Esophagus muscularis mucosa (tissue), 4 donors: ENCODE measurements at regions not wholly inside any gene's neighbourhood (a gene's known extent, or its start where the extent isn't known, plus 50 kb on each side); places are given as distances from the start of the nearest gene placed in this dataset.

ENCODE experiments used
- CTCF ChIP-seq, 3 experiments: fragments of 200-600 bp in 2 of 3; fragments of 450-650 bp in 1 of 3; sonication (generic) in 2 of 3; IDR thresholded peaks; one replicate each; pipeline ENCODE4 v1.5.1; 2017 to 2019; ENCODE audit warnings: antibody characterized with exemption in 3 of 3, mild to moderate bottlenecking in 2 of 3, moderate library complexity in 1 of 3
- EP300 ChIP-seq: sonication (generic); formaldehyde crosslinking; IDR thresholded peaks from one replicate; pipeline ENCODE4 v1.6.1; 2017; ENCODE audit warnings: antibody characterized with exemption
- POLR2A ChIP-seq: fragments of 450-650 bp; IDR thresholded peaks from one replicate; pipeline ENCODE4 v1.6.1; 2017; ENCODE audit warnings: antibody characterized with exemption, moderate library complexity, mild to moderate bottlenecking, low read depth
- POLR2AphosphoS5 ChIP-seq, 2 donors: sonication (generic); formaldehyde crosslinking; IDR thresholded peaks; one replicate each; pipeline ENCODE4 v1.6.1; 2017; ENCODE audit warnings: antibody characterized with exemption in 2 of 2

DNA sequence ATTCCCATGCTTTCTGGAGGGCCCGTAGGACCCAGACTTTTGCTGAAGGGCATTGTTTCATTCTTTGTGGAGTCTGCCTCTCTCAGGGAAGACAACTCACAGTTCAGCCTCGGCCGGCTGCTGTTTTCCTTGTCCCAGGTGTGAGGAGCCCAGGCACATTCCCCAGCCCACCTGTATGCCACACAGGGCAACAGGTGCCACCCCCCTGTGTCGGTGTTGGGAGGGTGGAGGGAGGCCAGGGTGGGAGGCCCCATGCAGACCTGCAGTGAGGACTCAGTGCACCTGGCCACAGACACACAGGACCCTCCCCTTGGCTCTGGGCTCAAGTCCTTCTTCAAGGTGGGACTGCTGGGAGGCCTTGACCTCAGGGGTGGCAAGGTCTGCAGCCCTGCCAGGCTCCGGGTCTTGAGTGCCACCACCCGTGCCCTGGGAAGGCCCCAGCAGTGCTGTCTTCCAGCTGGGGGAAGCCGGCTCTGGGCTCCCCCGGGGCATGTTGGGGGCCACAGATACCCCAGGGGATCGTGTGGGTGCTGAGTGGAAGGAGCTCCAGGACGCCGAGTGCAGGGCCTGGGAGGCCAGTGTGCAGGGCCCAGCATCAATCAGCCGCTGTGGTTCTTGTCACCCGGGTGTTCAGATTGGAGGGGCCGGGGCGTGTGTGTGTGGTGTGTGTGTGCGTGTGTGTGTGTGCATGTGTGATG is 1286.1 kb downstream of the BRD1 start:
- TF ChIP-seq CTCF (IDR thresholded peaks at IDR 0.05): no peak
- TF ChIP-seq EP300: no peak
- TF ChIP-seq POLR2AphosphoS5 (IDR thresholded peaks at IDR 0.05): no peak
- no peak for TF ChIP-seq POLR2A
